Esophagus squamous epithelium (tissue), 4 donors: ENCODE measurements at regions not wholly inside any gene's neighbourhood (a gene's known extent, or its start where the extent isn't known, plus 50 kb on each side); places are given as distances from the start of the nearest gene placed in this dataset.

Source experiments
- CTCF ChIP-seq, 6 experiments: fragments of 450-650 bp in 4 of 6; fragments of 200-600 bp in 2 of 6; sonication (generic) in 2 of 6; IDR thresholded peaks; one replicate each; pipeline ENCODE4 v1.5.1; 2016 to 2019; ENCODE audit warnings: antibody characterized with exemption in 6 of 6, mild to moderate bottlenecking in 4 of 6, moderate library complexity in 4 of 6
- POLR2A ChIP-seq, 4 donors: fragments of 450-650 bp; IDR thresholded peaks; one replicate each; pipeline ENCODE4 v1.6.1; 2017; ENCODE audit warnings: antibody characterized with exemption in 4 of 4, mild to moderate bottlenecking in 4 of 4, moderate library complexity in 3 of 4

GRCh38 chr6:145383428-145383827, 351.9 kb downstream of the EPM2A start:
- TF ChIP-seq CTCF (IDR thresholded peaks at IDR 0.05) (no peak), POLR2A (IDR thresholded peaks at IDR 0.05) (no peak)
